ENCODE measurements at regions not wholly inside any gene's neighbourhood (a gene's known extent, or its start where the extent isn't known, plus 50 kb on each side); places are given as distances from the start of the nearest gene placed in this dataset.
"Not testable (repeated sequence)": the region's sequence is repeated elsewhere in the genome, so short reads cannot be mapped to it uniquely, and the experiment has no call there.

- not testable (repeated sequence) for TF ChIP-seq EZH2phosphoT487, EZH2, CTCF (IDR thresholded peaks at IDR 0.05)
These were observed 65.9 kb upstream of the SLC35C1 start for GRCh38 chr11:45739071-45739470.
